ENCODE measurements at regions not wholly inside any gene's neighbourhood (a gene's known extent, or its start where the extent isn't known, plus 50 kb on each side); places are given as distances from the start of the nearest gene placed in this dataset.

DNA sequence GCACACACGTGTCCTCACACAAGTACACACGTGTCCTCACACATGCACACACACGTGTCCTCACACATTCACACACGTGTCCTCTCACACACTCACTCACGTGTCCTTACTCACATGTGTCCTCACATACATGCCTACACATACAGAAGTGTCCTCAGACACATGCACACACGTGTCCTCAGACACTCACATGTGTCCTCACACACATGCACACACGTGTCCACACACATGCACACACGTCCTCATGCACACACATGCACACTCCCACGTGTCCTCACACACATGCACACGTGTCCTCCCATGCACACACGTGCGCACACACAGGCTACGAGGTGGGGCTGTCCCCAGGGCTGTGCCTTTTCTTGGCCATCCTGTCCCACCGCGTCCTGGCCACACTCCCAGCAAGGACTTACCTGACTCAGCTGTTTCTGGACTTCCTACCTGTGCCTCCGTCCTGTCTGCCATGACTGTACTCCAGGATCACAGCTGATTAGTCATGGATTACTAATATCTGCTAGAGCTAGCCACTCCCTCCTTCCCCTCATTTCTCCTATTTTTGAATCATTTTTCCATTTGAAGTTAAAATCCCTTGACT, 990.2 kb downstream of the BRD1 start:
- no peak for DNase-seq

DNA sequence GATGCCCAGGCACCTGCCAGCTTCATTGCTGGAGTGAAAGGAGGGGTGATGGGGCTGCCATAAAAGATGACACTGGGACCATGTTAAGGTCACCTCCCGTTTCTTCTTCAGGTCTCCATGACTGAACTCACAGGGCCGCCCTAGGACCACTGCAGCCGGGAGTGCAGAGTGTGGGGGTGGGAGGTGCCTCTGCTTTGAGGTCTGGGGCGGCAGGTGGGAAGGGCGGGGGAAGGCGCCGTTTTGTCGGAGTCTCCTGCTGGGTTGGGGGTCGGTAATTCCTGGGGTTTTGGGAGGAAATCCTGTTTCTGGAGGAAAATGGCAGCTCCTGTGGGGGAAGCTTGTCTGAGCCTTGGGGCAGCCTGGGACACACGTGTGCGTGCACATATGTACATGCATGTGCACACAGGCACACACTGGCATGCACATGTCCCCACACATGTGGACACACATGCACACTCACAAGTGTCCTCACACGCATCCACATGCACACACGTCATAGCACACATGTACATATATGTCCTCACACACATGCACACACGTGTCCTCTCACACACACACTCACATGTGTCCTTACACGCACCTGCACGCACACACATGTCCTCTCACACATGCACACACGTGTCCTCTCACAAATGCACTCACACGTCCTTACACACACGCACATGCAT, 990.9 kb downstream of the BRD1 start:
- DNase-seq = no peak

DNA sequence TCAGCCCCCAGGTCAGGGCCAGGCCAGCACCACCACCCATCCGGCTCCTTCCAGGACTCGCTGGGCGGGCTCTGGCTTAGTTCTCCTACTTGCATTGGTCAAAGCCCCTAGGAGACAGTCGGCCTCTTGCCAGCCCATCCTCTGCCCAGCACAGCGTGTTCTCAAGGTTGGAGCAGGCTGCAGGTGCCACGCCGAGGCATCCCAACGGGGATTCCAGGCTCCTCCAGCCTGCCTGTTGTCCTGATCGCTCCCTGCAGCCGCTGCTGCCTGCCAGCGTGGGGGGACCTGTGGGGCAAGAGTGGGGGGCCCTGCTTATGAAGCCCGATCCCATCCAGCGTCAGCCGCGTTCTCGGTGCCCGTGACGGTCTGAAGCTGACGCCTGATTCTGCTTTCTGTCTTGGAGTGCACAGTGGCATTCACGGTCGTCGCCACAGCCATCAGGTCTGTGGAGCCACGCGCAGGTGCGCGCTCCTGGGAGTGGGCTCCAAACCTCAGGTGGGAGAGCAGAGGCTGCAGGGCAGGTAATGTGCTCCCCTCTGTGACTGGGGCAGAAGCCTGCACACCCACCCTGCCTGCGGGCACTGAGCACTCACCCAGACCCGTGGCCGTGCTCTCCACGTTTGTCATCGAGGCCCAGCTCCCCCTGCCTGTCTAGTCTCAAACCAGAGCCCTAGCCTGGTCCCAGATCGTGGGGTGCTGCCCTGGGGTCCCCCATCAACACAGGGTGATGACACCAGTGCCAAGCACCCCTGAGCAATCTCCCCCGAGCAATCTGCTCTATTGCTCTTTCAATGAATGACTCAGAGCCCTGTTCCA, 991.6 kb downstream of the BRD1 start:
- DNase-seq = no peak

DNA sequence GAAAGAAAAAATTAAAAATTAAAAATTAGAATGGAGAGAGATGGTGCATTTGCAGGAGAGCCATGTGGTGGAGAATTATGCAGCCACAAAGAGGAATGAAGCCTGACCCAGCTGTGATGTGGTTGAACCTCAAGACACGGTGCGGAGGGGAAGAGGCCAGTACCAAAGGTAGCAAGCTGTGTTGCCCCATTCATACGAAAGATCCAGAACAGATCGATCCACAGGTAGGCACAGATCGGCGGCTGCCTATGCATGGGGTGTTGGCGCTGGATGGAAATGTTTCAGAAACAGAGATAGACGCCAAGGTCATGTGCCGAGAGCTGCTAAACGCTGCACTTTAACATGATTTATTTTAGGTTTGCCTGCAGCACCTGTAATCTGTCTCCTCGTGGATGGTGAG, 992.3 kb downstream of the BRD1 start:
- no peak for DNase-seq

DNA sequence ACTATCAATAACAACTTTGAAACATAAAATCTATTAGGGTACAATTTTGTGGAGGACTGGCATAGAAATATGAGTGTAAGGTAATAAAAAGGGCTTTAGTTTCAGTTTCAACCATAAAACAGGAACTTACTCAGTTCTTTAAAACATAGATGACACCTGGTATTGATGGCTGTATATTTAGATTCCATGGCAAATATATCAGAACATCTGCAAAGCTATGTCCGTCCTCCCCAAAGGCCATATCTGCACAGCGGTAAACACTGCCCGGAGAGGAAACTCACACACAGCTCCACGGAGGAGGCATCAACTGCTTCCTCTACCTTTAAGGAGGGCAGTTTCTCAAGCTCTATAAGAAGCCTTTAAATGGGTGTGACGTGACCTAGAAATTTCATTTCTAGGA, 993.3 kb downstream of the BRD1 start:
- DNase-seq = no peak

DNA sequence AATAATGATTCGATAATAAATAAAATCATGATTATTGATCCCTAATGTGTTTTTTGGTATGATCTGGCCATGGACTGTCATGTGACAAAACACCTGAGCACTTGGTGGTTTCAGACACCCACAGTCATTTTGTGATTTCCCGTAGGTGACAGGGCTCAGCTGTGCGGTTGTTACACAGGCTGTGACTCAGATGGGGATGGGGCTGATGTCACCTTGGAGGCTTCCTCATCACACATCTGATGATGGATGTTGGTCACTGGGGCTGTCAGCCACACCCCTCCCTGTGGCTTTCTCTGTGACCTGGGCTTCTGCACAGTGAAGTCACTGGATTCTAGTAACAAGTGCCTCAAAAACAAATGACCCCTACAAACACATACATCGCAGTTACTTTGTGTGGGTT, 995.1 kb downstream of the BRD1 start:
- no peak for DNase-seq

DNA sequence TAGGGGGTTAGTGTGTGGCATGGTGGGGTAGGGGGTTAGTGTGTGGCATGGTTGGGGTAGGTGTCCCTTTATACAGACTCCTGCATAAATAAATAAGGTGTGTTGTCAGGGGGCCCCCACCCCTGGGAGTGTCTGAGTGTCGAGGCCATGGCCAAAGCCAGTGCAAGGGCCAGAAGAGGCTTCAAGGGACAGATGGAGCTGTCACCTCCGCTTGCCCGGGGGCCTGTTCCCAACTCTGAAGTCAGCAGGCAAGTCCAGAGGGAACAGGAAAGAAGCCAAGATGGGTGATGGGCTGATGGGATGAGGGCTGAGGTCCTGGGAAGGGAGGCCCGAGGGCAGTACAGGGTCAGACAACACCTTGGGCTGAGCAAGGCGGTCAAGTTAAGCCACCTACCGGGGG, 997.8 kb downstream of the BRD1 start:
- DNase-seq = no peak

DNA sequence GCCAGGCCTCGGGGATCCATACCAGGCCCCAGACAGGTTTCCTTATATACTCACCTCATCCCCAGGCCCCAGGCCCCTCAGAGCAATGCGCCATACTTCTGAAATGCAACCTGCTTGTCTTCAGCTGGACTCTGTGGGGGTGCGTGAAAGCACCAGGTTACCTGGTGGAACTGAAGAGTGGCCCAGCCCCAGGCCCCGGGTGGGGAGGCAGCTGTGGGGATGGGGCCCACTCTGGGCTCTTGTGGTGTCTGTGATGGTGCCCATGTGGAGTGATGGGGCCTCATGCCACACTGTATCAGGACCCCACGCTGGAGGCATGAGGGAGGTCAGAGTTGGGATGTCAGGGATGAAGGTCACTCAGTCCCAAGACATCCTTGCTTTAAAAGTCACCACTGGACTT, 999.0 kb downstream of the BRD1 start:
- DNase-seq = no peak

DNA sequence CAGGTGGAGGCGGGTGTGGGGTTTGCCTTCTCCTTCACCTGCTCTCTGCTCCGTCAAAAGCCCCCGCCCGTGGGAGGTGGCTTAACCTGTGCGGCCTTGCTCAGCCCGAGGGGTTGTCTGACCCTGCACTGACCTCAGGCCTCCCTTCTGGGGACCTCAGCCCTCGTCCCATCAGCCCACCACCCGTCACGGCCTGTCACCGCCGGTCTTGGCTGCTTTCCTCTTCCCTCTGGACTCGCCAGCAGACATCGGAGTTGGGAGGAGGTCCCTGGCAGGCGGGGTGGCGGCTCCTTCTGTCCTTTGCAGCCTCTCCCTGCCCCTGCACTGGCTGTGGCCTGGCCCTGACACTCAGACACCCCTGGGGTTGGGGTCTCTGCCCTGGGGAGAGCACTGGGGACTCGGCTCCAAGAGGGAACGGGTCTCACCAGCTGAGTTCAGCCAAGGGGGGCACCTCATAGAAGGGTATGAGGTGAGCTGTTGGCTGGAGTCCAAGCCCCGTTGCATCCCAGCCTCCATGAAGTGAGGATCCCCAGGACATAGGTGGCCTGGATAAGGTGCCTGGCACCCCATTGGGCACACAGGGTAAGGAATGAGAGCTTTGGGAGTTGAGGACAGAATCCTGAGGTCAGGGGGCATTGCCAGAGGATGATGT, 999.6 kb downstream of the BRD1 start:
- no peak for DNase-seq

DNA sequence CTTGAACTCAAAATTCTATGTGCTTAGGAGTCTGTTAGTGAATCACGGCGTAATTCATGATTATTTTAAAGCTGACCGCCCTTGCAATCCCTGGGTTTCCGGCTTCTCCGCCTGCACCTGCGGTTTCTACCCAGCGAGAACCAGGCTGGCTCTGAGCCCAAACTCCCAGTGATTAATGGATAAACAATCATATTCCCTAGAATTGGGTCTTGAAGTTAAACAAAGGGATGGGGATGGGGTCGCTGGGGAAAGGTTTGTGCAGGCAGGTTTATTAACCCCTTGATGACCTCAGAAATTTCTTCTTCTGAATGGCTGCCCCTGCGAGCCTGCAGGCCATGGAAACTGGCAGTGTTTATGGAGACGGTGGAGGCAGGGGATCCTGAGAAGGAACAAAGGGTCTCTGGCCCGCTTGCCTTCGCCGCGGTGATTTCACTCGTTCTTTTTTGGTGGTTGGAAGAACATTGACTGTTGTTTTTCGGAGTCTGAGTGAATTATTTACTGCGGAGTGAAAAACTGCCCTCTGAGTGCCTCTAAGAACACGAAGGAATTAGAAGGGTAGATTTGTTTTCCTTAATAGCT, 1000.3 kb downstream of the BRD1 start:
- DNase-seq = no peak

DNA sequence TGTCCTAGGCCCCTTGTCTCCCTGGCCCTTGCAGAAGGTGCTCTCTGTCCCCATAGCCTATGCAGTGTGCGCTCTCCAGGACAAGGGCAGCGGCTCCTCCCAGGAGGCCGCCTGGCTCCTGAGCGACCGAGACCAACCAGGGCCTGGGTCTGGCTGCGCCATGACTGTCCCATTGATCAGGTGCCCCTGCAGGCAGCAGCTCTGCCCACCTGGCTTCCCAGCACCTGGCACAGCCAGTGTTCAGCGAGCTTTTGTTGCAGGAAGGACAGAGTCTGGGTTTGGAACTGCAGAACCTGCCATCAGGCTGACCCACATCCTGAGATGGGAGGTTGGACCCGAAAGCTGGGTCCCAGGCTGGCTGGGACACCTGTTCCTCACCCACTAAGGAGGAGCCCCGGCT, 1001.1 kb downstream of the BRD1 start:
- DNase-seq = no peak

DNA sequence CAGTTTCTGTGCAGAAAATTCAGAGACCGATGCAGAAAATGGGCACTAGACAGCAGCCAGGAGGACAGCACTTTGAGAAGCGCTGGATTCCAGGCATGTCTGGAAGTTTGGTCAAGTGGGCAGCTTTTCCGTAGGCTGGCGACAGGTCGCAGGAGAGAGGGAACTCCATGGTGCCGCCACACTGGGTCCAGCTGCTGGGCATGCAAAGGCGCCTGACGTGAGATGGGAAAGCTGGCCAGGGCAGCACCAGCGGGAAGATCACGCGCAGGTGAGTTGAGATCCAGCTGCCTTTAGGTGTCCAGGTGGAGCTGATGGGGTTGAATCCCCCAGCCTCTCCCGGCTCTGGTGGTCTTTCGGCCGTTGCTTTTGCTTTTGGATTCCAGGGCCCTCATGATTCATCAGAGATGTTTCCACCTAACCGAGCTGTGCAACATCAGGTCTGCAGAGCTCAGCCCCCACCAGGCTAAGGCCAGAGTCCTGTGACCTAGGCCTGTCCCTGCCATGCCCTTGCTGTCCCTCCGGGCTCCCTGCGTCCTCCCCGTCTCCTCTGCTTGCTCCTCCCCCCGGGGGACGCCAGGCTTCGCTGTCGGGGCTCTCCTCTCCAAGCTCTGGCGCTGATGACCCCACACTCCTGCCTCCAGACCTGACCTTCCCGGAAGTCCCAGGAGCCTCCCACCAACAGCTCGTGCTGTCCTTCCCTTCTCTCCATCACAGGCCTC, 1001.7 kb downstream of the BRD1 start:
- no peak for DNase-seq

DNA sequence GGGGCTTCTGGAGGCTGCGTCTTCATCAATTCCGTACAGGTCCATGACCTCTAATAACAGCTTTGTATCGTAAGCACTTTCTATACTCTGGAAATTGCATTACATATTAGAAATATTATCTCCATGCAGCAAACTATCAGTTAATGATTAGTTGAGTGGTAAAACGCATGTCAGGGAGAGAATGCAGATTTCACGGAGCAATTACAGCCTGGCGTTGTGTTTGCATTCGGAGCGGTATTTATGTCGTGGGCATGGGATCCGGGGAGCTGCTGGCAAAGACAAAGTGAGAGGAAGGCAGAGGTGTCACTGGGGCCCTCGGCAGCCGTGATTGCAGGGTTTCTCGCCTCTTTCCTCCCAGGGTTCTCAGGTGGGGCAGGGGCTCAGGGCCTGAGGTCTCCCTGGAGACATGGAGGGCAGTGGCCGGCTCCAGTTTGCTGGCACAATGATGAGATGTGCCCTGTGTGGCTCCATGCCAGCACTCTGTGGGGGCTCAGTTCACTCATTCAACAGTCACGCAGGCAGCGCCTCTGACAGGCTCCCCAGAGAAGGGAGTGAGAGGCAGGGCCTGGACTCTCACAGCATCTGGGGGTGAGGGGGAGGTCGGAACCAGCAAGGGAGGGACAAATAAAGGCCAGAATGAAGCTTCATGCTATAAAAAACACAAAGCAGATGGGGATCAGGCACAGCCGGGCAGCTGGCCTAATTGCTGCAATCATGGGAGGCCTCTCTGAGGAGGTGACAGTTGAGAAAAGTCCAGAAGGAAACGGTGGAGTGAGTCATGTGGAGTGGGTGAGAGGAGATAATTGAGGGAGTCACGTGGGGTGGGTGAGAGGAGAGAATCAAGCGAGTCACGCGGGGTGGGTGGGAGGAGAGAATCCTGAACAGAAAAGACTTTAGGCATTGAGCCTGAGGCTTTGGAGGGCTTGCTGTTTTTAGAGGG, 1002.7 kb downstream of the BRD1 start:
- DNase-seq = peak in 3 of 51 donors; percentile 5 to 27 (median 13)

DNA sequence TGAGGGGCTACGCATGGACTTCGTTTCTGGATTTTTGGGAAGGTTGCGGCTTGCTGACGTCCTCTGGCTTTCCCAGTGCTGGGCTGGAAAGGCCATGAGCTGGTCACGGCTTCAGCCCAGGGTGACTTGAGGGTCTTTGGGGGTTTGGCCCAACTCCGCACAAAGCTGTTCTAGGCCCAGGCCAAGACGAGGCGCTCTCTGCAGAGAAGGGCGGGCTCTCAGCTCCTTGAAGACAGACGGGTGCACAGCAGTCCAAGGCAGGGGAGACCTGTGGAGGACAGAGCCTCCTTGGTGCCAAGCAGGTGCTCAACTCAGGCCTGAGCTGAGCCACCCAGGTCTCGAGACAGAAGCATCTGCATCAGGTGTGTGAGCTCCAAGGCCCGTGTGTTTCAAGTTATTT, 1003.7 kb downstream of the BRD1 start:
- no peak for DNase-seq

DNA sequence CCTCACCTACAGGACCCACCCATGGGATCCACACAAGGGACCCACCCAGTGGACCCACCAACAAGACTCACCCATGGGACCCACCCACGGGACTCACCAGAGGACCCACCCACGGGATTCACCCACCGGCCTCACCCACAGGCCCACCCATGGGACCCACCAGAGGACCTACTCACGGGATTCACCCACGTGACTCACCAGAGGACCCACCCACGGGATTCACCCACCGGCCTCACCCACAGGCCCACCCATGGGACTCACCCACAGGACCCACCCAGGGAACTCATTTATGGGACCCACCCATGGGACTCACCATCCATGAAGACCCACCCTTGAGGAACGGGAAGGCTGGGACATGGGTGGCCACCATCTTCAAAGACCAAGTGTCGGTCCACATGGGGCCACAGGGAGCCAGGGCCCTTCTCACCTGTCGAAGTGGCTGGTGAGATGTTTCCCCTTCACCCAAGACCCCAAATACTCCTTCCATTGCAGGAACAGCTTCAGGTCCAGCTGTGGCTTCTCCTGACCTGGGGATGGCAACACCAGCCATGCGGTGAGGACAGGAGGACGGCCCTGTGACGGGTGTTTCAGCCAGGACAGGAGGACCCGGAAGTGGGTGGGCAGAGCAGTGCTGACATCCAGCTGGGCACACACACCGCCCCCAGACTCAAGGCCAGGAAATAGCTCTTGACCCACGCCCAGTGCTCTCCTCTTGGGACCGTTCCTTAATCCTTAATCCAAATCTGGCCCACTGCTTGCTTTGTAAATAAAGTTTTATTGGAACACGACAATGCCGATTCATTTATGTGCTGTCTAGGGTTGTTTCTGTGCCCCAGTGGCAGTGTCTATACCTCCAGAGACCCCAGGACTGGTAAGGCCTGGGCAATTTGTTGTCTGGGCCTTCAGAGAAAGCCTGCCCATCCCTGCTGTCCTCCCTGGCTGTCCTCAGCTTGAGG, 1005.1 kb downstream of the BRD1 start:
- no peak for DNase-seq

DNA sequence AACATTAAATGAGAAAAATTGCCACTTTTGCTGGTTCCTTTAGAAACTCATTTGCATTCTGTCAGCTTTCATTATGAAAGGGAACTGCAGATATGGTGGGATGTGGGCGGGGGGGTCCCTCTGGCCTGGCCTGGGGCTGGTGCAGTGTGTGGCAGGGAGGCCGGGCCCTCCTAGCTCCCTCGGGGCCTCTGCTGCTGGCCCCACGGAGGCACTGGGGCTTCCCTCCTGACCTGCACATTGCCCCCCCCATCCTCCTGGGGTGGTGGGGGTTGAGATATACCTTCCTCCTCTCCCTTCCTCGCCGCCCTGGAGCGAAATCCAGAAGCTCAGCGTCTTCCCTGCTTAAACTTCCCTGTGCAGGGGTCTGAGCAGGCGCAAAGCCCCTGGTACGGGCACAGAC, 1005.9 kb downstream of the BRD1 start:
- no peak for DNase-seq

DNA sequence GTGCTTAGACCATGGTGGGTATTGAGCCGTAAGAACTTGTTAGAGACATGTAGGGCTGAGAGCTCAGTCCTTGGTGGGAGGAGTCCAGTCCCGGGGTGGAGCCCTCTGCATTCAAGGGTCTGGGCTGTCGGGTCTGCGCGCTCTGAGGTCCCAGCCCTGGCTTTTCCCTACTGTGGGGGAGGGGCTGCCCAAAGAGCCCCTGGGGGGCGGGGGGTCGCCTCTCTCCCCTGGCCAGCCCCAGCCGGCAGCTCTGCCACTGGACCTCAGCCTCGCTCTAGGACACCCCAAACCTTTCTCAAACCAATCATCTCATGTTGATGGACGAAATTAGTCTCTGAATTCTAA, 1006.4 kb downstream of the BRD1 start:
- no peak for DNase-seq

DNA sequence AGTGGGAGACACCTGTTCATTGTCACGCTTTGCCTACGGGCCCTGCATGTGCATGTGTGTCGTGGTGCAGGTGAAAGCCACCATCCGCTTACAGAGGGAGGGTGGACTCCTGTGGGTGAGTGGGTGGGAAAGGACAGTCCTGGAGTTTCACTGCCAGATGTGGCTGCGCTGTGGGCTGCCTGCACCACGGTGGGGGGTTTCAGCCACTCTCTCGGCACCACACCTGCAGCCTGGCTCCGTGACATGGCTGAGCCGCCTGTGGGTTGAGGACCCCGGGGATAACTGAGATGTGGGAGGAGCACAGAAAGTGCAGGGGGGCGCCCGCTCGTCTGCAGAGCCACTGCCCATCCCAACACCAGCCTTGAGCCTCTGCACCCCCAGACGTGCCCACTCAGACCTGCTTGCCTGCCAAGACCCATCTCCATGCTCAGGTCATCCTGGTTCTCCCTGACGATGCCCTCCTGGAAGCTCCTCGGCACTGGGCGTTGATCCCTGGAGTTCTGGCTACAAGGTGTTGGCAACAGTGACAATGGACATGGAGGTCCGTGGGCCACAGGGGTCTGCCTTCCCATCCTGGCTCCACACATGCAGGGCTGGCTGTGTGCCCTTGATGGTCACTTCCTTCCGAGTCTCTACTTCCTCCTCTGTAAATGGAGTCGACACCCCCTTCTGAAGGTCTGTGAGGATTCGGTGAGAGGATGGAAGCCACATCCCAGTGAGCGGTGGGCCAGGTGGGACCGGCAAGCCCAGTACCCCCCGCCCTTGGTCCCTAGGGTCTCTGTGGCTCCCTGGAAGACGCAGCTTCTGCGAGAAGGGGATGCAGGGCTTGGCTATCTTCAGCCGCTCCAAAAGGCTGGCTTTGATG, 1007.0 kb downstream of the BRD1 start:
- no peak for DNase-seq

All from hypothalamus (tissue), 51 donors.